ENCODE measurements at regions not wholly inside any gene's neighbourhood (a gene's known extent, or its start where the extent isn't known, plus 50 kb on each side); places are given as distances from the start of the nearest gene placed in this dataset.

GRCh38 chr6:105981002-105981887 is 104.9 kb upstream of the PRDM1 start:
- Histone ChIP-seq H3K27me3 (ENCODE audit: control insufficient read depth, insufficient read depth, low read length) (no peaks in the 10 kb centered on the region), H3K9ac (ENCODE audit: low read depth, low read length) (peak overlapping the region; percentile 51)

DNA sequence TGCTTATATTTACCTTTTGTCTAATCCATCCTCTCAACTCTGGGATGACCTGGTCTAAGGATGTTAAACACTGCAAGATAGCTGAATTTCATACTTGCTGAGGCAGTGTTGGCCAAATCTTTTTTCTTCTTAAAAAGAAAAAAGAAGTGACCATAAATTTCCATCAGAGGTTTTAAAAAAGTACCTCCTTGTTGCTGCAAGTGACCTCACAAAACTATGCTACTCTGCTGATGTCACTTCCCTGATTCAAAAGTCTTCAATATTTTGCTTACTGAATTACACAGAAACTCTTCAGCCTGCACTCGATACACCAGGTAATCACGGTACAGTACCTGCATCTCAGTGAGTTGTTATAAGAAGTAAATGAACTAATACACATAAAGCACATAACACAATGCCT is 107.2 kb upstream of the PRDM1 start:
- Histone ChIP-seq H3K36me3 (ENCODE audit: insufficient read depth, low read length) (no peaks in the 10 kb centered on the region), H3K4me2 (ENCODE audit: low read length) (no peak overlapping the region), H3K9ac (ENCODE audit: low read depth, low read length) (no peak overlapping the region), H3K9me3 (replicated peaks; ENCODE audit: low read length) (no peaks in the 10 kb centered on the region), H3K4me1 (ENCODE audit: control insufficient read depth, insufficient read depth, low read length) (peaks cover 10% of the 10 kb centered on the region), H3K27me3 (ENCODE audit: control insufficient read depth, insufficient read depth, low read length) (no peaks in the 10 kb centered on the region), H3K4me3 (ENCODE audit: low read length) (no peak overlapping the region)

More at GRCh38 chr6:105981002-105981887, 104.9 kb upstream of the PRDM1 start:
- Histone ChIP-seq H3K4me3 (ENCODE audit: low read length) (peak overlapping the region; percentile 52), H3K4me1 (ENCODE audit: control insufficient read depth, insufficient read depth, low read length) (peaks cover 10% of the 10 kb centered on the region), H3K4me2 (ENCODE audit: low read length) (peak overlapping the region; percentile 86), H3K9me3 (replicated peaks; ENCODE audit: low read length) (no peaks in the 10 kb centered on the region), H3K36me3 (ENCODE audit: insufficient read depth, low read length) (no peaks in the 10 kb centered on the region)

DNA sequence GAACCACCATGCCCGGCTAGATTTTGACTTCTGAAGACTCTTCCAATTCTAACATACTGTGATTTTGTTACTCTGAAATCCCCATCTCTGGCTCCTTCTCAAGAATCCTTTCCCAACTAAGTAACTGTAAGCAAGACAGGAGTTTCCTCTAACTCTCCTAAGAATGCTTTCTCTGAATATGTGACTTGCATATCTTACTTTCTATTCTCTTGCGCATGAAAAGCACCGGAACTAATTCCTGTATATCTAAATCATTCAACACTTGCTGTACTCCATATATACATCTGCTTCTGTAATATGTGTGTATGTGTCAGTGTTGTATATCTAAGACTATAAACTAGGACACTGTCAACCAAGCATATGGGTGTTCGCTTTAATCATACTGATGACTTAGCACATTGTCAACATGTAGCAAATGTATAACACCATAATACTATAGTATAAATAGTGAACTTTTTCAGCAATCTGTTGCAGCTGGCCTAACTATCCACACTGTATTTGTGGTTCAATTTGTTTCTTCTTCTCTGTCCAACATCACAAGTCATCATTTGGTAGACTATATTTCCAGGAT is 108.1 kb upstream of the PRDM1 start:
- Histone ChIP-seq H3K9ac (ENCODE audit: low read depth, low read length) (no peak overlapping the region), H3K27me3 (ENCODE audit: control insufficient read depth, insufficient read depth, low read length) (no peaks in the 10 kb centered on the region), H3K36me3 (ENCODE audit: insufficient read depth, low read length) (no peaks in the 10 kb centered on the region), H3K9me3 (replicated peaks; ENCODE audit: low read length) (no peaks in the 10 kb centered on the region), H3K4me1 (ENCODE audit: control insufficient read depth, insufficient read depth, low read length) (peaks cover 10% of the 10 kb centered on the region), H3K4me3 (ENCODE audit: low read length) (no peak overlapping the region), H3K4me2 (ENCODE audit: low read length) (no peak overlapping the region)

- no peaks in the 10 kb centered on the region for H3K27me3 ChIP-seq (ENCODE audit: control insufficient read depth, insufficient read depth, low read length)
- H3K4me3 ChIP-seq (ENCODE audit: low read length), result no peak overlapping the region
- no peak overlapping the region for H3K9ac ChIP-seq (ENCODE audit: low read depth, low read length)
- no peaks in the 10 kb centered on the region for H3K4me1 ChIP-seq (ENCODE audit: control insufficient read depth, insufficient read depth, low read length)
- H3K9me3 ChIP-seq (replicated peaks; ENCODE audit: low read length), result no peaks in the 10 kb centered on the region
- H3K4me2 ChIP-seq (ENCODE audit: low read length), result no peak overlapping the region
- no peaks in the 10 kb centered on the region for H3K36me3 ChIP-seq (ENCODE audit: insufficient read depth, low read length)
These were observed 111.2 kb upstream of the PRDM1 start for GRCh38 chr6:105974986-105975385.

GRCh38 chr6:105972440-105972839 is 113.7 kb upstream of the PRDM1 start:
- Histone ChIP-seq H3K4me1 (ENCODE audit: control insufficient read depth, insufficient read depth, low read length) (no peaks in the 10 kb centered on the region), H3K4me3 (ENCODE audit: low read length) (no peak overlapping the region), H3K27me3 (ENCODE audit: control insufficient read depth, insufficient read depth, low read length) (no peaks in the 10 kb centered on the region), H3K9me3 (replicated peaks; ENCODE audit: low read length) (no peaks in the 10 kb centered on the region), H3K9ac (ENCODE audit: low read depth, low read length) (no peak overlapping the region), H3K36me3 (ENCODE audit: insufficient read depth, low read length) (no peaks in the 10 kb centered on the region), H3K4me2 (ENCODE audit: low read length) (no peak overlapping the region)

- H3K36me3 ChIP-seq (ENCODE audit: insufficient read depth, low read length), result no peaks in the 10 kb centered on the region
- no peaks in the 10 kb centered on the region for H3K27me3 ChIP-seq (ENCODE audit: control insufficient read depth, insufficient read depth, low read length)
- no peak overlapping the region for H3K4me3 ChIP-seq (ENCODE audit: low read length)
- H3K9ac ChIP-seq (ENCODE audit: low read depth, low read length), result no peak overlapping the region
- no peaks in the 10 kb centered on the region for H3K4me1 ChIP-seq (ENCODE audit: control insufficient read depth, insufficient read depth, low read length)
- H3K9me3 ChIP-seq (replicated peaks; ENCODE audit: low read length), result no peaks in the 10 kb centered on the region
- no peak overlapping the region for H3K4me2 ChIP-seq (ENCODE audit: low read length)
These were observed 117.4 kb upstream of the PRDM1 start for GRCh38 chr6:105968603-105969333.

- Histone ChIP-seq H3K27me3 (ENCODE audit: control insufficient read depth, insufficient read depth, low read length) (no peaks in the 10 kb centered on the region), H3K4me2 (ENCODE audit: low read length) (no peak overlapping the region), H3K9ac (ENCODE audit: low read depth, low read length) (no peak overlapping the region), H3K4me3 (ENCODE audit: low read length) (no peak overlapping the region), H3K36me3 (ENCODE audit: insufficient read depth, low read length) (no peaks in the 10 kb centered on the region), H3K9me3 (replicated peaks; ENCODE audit: low read length) (no peaks in the 10 kb centered on the region), H3K4me1 (ENCODE audit: control insufficient read depth, insufficient read depth, low read length) (no peaks in the 10 kb centered on the region)
These were observed 118.1 kb upstream of the PRDM1 start for GRCh38 chr6:105967917-105968602.

GRCh38 chr6:105966481-105966880 is 119.7 kb upstream of the PRDM1 start:
- Histone ChIP-seq H3K27me3 (ENCODE audit: control insufficient read depth, insufficient read depth, low read length) (no peaks in the 10 kb centered on the region), H3K9ac (ENCODE audit: low read depth, low read length) (no peak overlapping the region), H3K4me3 (ENCODE audit: low read length) (no peak overlapping the region), H3K4me2 (ENCODE audit: low read length) (no peak overlapping the region), H3K36me3 (ENCODE audit: insufficient read depth, low read length) (no peaks in the 10 kb centered on the region), H3K4me1 (ENCODE audit: control insufficient read depth, insufficient read depth, low read length) (no peaks in the 10 kb centered on the region), H3K9me3 (replicated peaks; ENCODE audit: low read length) (no peaks in the 10 kb centered on the region)

GRCh38 chr6:105964979-105965760 is 121.0 kb upstream of the PRDM1 start:
- H3K4me1 ChIP-seq (ENCODE audit: control insufficient read depth, insufficient read depth, low read length), result no peaks in the 10 kb centered on the region

DNA sequence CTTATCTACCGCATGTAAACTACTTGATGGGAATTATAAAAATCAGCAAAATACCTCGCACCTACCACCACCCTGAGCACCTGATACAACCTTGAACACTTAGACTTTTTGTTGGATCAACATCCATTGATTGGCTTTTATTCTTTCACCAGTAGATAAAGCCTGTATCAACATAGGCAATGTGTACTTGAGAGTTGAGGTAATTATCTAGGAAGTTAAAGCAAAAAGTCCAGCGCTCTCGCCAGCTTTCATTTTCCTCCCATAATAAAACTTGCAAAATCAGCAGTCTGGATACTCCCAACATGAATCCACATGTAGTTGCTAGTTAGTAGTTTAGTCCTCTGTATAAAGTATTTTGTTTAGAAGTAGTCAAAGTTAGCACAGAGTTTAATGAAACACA is 132.0 kb upstream of the PRDM1 start:
- Histone ChIP-seq H3K4me2 (ENCODE audit: low read length) (no peak overlapping the region), H3K4me1 (ENCODE audit: control insufficient read depth, insufficient read depth, low read length) (no peaks in the 10 kb centered on the region), H3K4me3 (ENCODE audit: low read length) (no peak overlapping the region), H3K36me3 (ENCODE audit: insufficient read depth, low read length) (no peaks in the 10 kb centered on the region), H3K27me3 (ENCODE audit: control insufficient read depth, insufficient read depth, low read length) (no peaks in the 10 kb centered on the region), H3K9me3 (replicated peaks; ENCODE audit: low read length) (no peaks in the 10 kb centered on the region), H3K9ac (ENCODE audit: low read depth, low read length) (no peak overlapping the region)

More at GRCh38 chr6:105964979-105965760, 121.0 kb upstream of the PRDM1 start:
- Histone ChIP-seq H3K9me3 (replicated peaks; ENCODE audit: low read length) (no peaks in the 10 kb centered on the region), H3K9ac (ENCODE audit: low read depth, low read length) (no peak overlapping the region), H3K4me2 (ENCODE audit: low read length) (no peak overlapping the region), H3K27me3 (ENCODE audit: control insufficient read depth, insufficient read depth, low read length) (no peaks in the 10 kb centered on the region), H3K36me3 (ENCODE audit: insufficient read depth, low read length) (no peaks in the 10 kb centered on the region), H3K4me3 (ENCODE audit: low read length) (no peak overlapping the region)

Measured in skeletal muscle satellite cell (primary cell).